DND-41 (cell line): ENCODE measurements at regions not wholly inside any gene's neighbourhood (a gene's known extent, or its start where the extent isn't known, plus 50 kb on each side); places are given as distances from the start of the nearest gene placed in this dataset.

Source experiments
- ATAC-seq: fragments of 200-7000 bp; cut with Tn5 transposase; 3 replicates; pipeline ENCODE4 v1.9.1; 2021; ENCODE audit warnings: low read depth; ENCODE audit not compliant: insufficient read depth
- DNase-seq: peaks from one replicate; pipeline ENCODE4 v3.0.0-alpha.2; 2020
- H2AFZ ChIP-seq: 2 replicates; pipeline ENCODE4 v1.6.0; 2012; ENCODE audit warnings: low read depth, low read length
- H3K27ac ChIP-seq: 2 replicates; pipeline ENCODE4 v1.5.1; 2012; ENCODE audit warnings: low read length, inconsistent platforms
- H3K27me3 ChIP-seq: fragments of 200-600 bp; sonication (generic); 2 replicates; pipeline ENCODE4 v1.6.0; 2012; ENCODE audit warnings: low read length, mild to moderate bottlenecking, inconsistent platforms; ENCODE audit not compliant: insufficient read depth, poor library complexity
- H3K36me3 ChIP-seq: 2 replicates; pipeline ENCODE4 v1.5.1; 2012; ENCODE audit warnings: low read length, inconsistent platforms; ENCODE audit not compliant: insufficient read depth
- H3K4me1 ChIP-seq: 2 replicates; pipeline ENCODE4 v1.5.1; 2012; ENCODE audit warnings: mild to moderate bottlenecking, low read length; ENCODE audit not compliant: insufficient read depth
- H3K4me2 ChIP-seq: 2 replicates; pipeline ENCODE4 v1.6.0; 2012; ENCODE audit warnings: mild to moderate bottlenecking, moderate library complexity, low read length, inconsistent platforms; ENCODE audit not compliant: insufficient read depth
- H3K4me3 ChIP-seq, 2 experiments: fragments of 200-600 bp in 1 of 2; shearing (Covaris generic) in 1 of 2; 2 replicates each; pipeline ENCODE4 v1.5.1; 2012 to 2016; ENCODE audit warnings: inconsistent platforms in 2 of 2, low read length in 2 of 2, mild to moderate bottlenecking in 2 of 2, low read depth in 1 of 2, moderate library complexity in 1 of 2
- H3K79me2 ChIP-seq: 2 replicates; pipeline ENCODE4 v1.6.0; 2012; ENCODE audit warnings: low read length, inconsistent platforms; ENCODE audit not compliant: insufficient read depth
- H3K9ac ChIP-seq: 2 replicates; pipeline ENCODE4 v1.6.0; 2012; ENCODE audit warnings: low read depth, mild to moderate bottlenecking, inconsistent platforms, low read length, moderate library complexity
- H3K9me3 ChIP-seq: 2 replicates; pipeline ENCODE4 v1.5.1; 2012; ENCODE audit warnings: low read length, moderate library complexity, mild to moderate bottlenecking, inconsistent platforms; ENCODE audit not compliant: insufficient read depth, severe bottlenecking
- H4K20me1 ChIP-seq: 2 replicates; pipeline ENCODE4 v1.6.0; 2012; ENCODE audit warnings: low read length; ENCODE audit not compliant: insufficient read depth
- CTCF ChIP-seq: IDR thresholded peaks from 2 replicates; pipeline ENCODE4 v1.5.1; 2012; ENCODE audit warnings: borderline replicate concordance, low read length, moderate library complexity, mild to moderate bottlenecking; ENCODE audit not compliant: poor library complexity, severe bottlenecking; ENCODE audit errors: extremely low read depth
- EZH2 ChIP-seq: IDR thresholded peaks from 3 replicates; pipeline ENCODE4 v1.6.1; 2012; ENCODE audit warnings: borderline replicate concordance, low read depth, mild to moderate bottlenecking, moderate library complexity, low read length, inconsistent platforms; ENCODE audit not compliant: severe bottlenecking

- Histone ChIP-seq H3K36me3 (no peaks in the 10 kb centered on the region), H3K4me1 (no peaks in the 10 kb centered on the region), H3K79me2 (no peaks in the 10 kb centered on the region), H3K4me3 (no peak overlapping the region), H3K27ac (no peak overlapping the region), H4K20me1 (no peaks in the 10 kb centered on the region), H3K9ac (no peak overlapping the region), H2AFZ (no peak overlapping the region), H3K27me3 (no peaks in the 10 kb centered on the region), H3K9me3 (no peaks in the 10 kb centered on the region), H3K4me2 (no peak overlapping the region)
- DNase-seq = no peak
- TF ChIP-seq EZH2 (no peak), CTCF (no peak)
- ATAC-seq = no peak
These were observed 51.5 kb upstream of the C1orf53 start for GRCh38 chr1:197850918-197851317.

GRCh38 chr1:197850042-197850441, 52.4 kb upstream of the C1orf53 start:
- Histone ChIP-seq H3K9ac (no peak overlapping the region), H3K4me2 (no peak overlapping the region), H3K4me3 (no peak overlapping the region), H3K4me1 (no peaks in the 10 kb centered on the region), H2AFZ (no peak overlapping the region), H3K79me2 (no peaks in the 10 kb centered on the region), H3K36me3 (no peaks in the 10 kb centered on the region), H3K27me3 (no peaks in the 10 kb centered on the region), H3K9me3 (no peaks in the 10 kb centered on the region), H4K20me1 (no peaks in the 10 kb centered on the region), H3K27ac (no peak overlapping the region)
- TF ChIP-seq EZH2 (no peak), CTCF (no peak)
- ATAC-seq = no peak
- no peak for DNase-seq

GRCh38 chr1:197848350-197848749, 54.1 kb upstream of the C1orf53 start:
- H3K4me3 ChIP-seq = no peak overlapping the region
- no peaks in the 10 kb centered on the region for H4K20me1 ChIP-seq
- H3K9ac ChIP-seq = no peak overlapping the region
- H3K4me2 ChIP-seq = no peak overlapping the region
- H3K79me2 ChIP-seq = no peaks in the 10 kb centered on the region
- no peak overlapping the region for H3K27ac ChIP-seq
- H3K4me1 ChIP-seq = no peaks in the 10 kb centered on the region
- no peaks in the 10 kb centered on the region for H3K27me3 ChIP-seq
- no peaks in the 10 kb centered on the region for H3K9me3 ChIP-seq
- DNase-seq (no peak), ATAC-seq (no peak)
- TF ChIP-seq CTCF (no peak), EZH2 (no peak)
- no peaks in the 10 kb centered on the region for H3K36me3 ChIP-seq
- no peak overlapping the region for H2AFZ ChIP-seq

GRCh38 chr1:197845886-197846285, 56.5 kb upstream of the C1orf53 start:
- H3K27ac ChIP-seq = no peak overlapping the region
- H3K4me1 ChIP-seq = no peaks in the 10 kb centered on the region
- H3K36me3 ChIP-seq = no peaks in the 10 kb centered on the region
- H3K9ac ChIP-seq = no peak overlapping the region
- H3K9me3 ChIP-seq = no peaks in the 10 kb centered on the region
- DNase-seq (no peak), ATAC-seq (no peak)
- H2AFZ ChIP-seq = no peak overlapping the region
- H3K4me2 ChIP-seq = no peak overlapping the region
- TF ChIP-seq EZH2 (no peak), CTCF (no peak)
- no peaks in the 10 kb centered on the region for H3K79me2 ChIP-seq
- H4K20me1 ChIP-seq = no peaks in the 10 kb centered on the region
- no peaks in the 10 kb centered on the region for H3K27me3 ChIP-seq
- H3K4me3 ChIP-seq = no peak overlapping the region
